ENCODE measurements at regions not wholly inside any gene's neighbourhood (a gene's known extent, or its start where the extent isn't known, plus 50 kb on each side); places are given as distances from the start of the nearest gene placed in this dataset.

- no peaks in the 10 kb centered on the region for H3K27me3 ChIP-seq (ENCODE audit: control insufficient read depth, insufficient read depth, low read length)
- no peak overlapping the region for H3K4me2 ChIP-seq (ENCODE audit: low read length)
- no peaks in the 10 kb centered on the region for H3K36me3 ChIP-seq (ENCODE audit: control insufficient read depth, insufficient read depth, low read length)
- H3K9ac ChIP-seq, result no peak overlapping the region
- H3K9me3 ChIP-seq (ENCODE audit: control insufficient read depth, low read length), result no peaks in the 10 kb centered on the region
- H3K79me2 ChIP-seq, result no peaks in the 10 kb centered on the region
- no peak overlapping the region for H2AFZ ChIP-seq
- no peak overlapping the region for H3K27ac ChIP-seq
- H3K4me1 ChIP-seq, result no peaks in the 10 kb centered on the region
- TF ChIP-seq CTCF (IDR thresholded peaks at IDR 0.05), result no peak
- H3K4me3 ChIP-seq (ENCODE audit: low read depth, low read length), result no peak overlapping the region
Measured at GRCh38 chr2:138333121-138333520, 168.4 kb upstream of the SPOPL start.

- H3K27me3 ChIP-seq (ENCODE audit: control insufficient read depth, insufficient read depth, low read length), result no peaks in the 10 kb centered on the region
- H3K27ac ChIP-seq, result no peak overlapping the region
- H3K36me3 ChIP-seq (ENCODE audit: control insufficient read depth, insufficient read depth, low read length), result no peaks in the 10 kb centered on the region
- H3K4me2 ChIP-seq (ENCODE audit: low read length), result no peak overlapping the region
- no peak overlapping the region for H3K4me3 ChIP-seq (ENCODE audit: low read depth, low read length)
- no peaks in the 10 kb centered on the region for H3K9me3 ChIP-seq (ENCODE audit: control insufficient read depth, low read length)
- H3K79me2 ChIP-seq, result no peaks in the 10 kb centered on the region
- no peaks in the 10 kb centered on the region for H3K4me1 ChIP-seq
- H2AFZ ChIP-seq, result no peak overlapping the region
- no peak for TF ChIP-seq CTCF (IDR thresholded peaks at IDR 0.05)
- no peak overlapping the region for H3K9ac ChIP-seq
Measured at GRCh38 chr2:138333677-138334076, 167.9 kb upstream of the SPOPL start.

- Histone ChIP-seq H3K79me2 (no peaks in the 10 kb centered on the region), H3K9me3 (ENCODE audit: control insufficient read depth, low read length) (no peaks in the 10 kb centered on the region), H2AFZ (no peak overlapping the region), H3K27me3 (ENCODE audit: control insufficient read depth, insufficient read depth, low read length) (no peaks in the 10 kb centered on the region), H3K36me3 (ENCODE audit: control insufficient read depth, insufficient read depth, low read length) (no peaks in the 10 kb centered on the region), H3K4me2 (ENCODE audit: low read length) (no peak overlapping the region), H3K9ac (no peak overlapping the region), H3K27ac (no peak overlapping the region), H3K4me1 (no peaks in the 10 kb centered on the region), H3K4me3 (ENCODE audit: low read depth, low read length) (no peak overlapping the region)
- TF ChIP-seq CTCF (IDR thresholded peaks at IDR 0.05), result no peak
Measured at GRCh38 chr2:138334323-138334722, 167.2 kb upstream of the SPOPL start.

GRCh38 chr2:138335036-138335435 lies 166.5 kb upstream of the SPOPL start:
- Histone ChIP-seq H3K4me3 (ENCODE audit: low read depth, low read length) (no peak overlapping the region), H3K27me3 (ENCODE audit: control insufficient read depth, insufficient read depth, low read length) (no peaks in the 10 kb centered on the region), H3K27ac (no peak overlapping the region), H3K36me3 (ENCODE audit: control insufficient read depth, insufficient read depth, low read length) (no peaks in the 10 kb centered on the region), H3K4me1 (no peaks in the 10 kb centered on the region), H2AFZ (no peak overlapping the region), H3K9ac (no peak overlapping the region), H3K4me2 (ENCODE audit: low read length) (no peak overlapping the region), H3K79me2 (no peaks in the 10 kb centered on the region), H3K9me3 (ENCODE audit: control insufficient read depth, low read length) (no peaks in the 10 kb centered on the region)
- TF ChIP-seq CTCF (IDR thresholded peaks at IDR 0.05), result no peak

- H3K9me3 ChIP-seq (ENCODE audit: control insufficient read depth, low read length), result no peaks in the 10 kb centered on the region
Measured at GRCh38 chr2:138336146-138336545, 165.4 kb upstream of the SPOPL start.

More at GRCh38 chr2:138336146-138336545, 165.4 kb upstream of the SPOPL start:
- Histone ChIP-seq H3K27ac (no peak overlapping the region), H3K9ac (no peak overlapping the region), H3K4me2 (ENCODE audit: low read length) (no peak overlapping the region), H2AFZ (no peak overlapping the region), H3K27me3 (ENCODE audit: control insufficient read depth, insufficient read depth, low read length) (no peaks in the 10 kb centered on the region), H3K79me2 (no peaks in the 10 kb centered on the region), H3K4me3 (ENCODE audit: low read depth, low read length) (no peak overlapping the region), H3K36me3 (ENCODE audit: control insufficient read depth, insufficient read depth, low read length) (no peaks in the 10 kb centered on the region), H3K4me1 (no peaks in the 10 kb centered on the region)
- no peak for TF ChIP-seq CTCF (IDR thresholded peaks at IDR 0.05)

All from parathyroid adenoma (tissue), 2 donors.